ENCODE measurements at regions not wholly inside any gene's neighbourhood (a gene's known extent, or its start where the extent isn't known, plus 50 kb on each side); places are given as distances from the start of the nearest gene placed in this dataset.

GRCh38 chr21:24127651-24128050, 1479.6 kb downstream of the MRPL39 start:
- Histone ChIP-seq H3K9me3 (ENCODE audit: insufficient read depth, low read depth, low read length) (no peaks in the 10 kb centered on the region), H2BK5ac (ENCODE audit: low read depth, low read length, poor library complexity) (no peak overlapping the region), H3K4me2 (ENCODE audit: low read length) (no peak overlapping the region), H3K4me3 (ENCODE audit: low read depth, low read length) (no peak overlapping the region), H2BK12ac (ENCODE audit: low read length) (no peak overlapping the region), H3K79me1 (ENCODE audit: low read length) (no peaks in the 10 kb centered on the region), H3K14ac (ENCODE audit: low read length) (no peak overlapping the region), H3K36me3 (ENCODE audit: control insufficient read depth in 1 of 2, insufficient read depth in 2 of 2, low read length in 2 of 2) (no peaks in the 10 kb centered on the region), H2AK5ac (ENCODE audit: low read length) (no peak overlapping the region), H3K18ac (ENCODE audit: low read length) (no peak overlapping the region), H2AFZ (ENCODE audit: insufficient read depth, low read length, poor library complexity) (no peak overlapping the region), H2BK120ac (ENCODE audit: insufficient read depth, low read length, poor library complexity) (no peak overlapping the region), H4K12ac (ENCODE audit: low read depth, low read length) (no peak overlapping the region), H3K79me2 (ENCODE audit: control insufficient read depth, insufficient read depth, low read length, poor library complexity) (no peaks in the 10 kb centered on the region), H4K8ac (ENCODE audit: low read depth, low read length) (no peak overlapping the region), H4K91ac (ENCODE audit: low read depth, low read length) (no peak overlapping the region), H3K27me3 (ENCODE audit: insufficient read depth, low read length) (no peaks in the 10 kb centered on the region), H3K27ac (ENCODE audit: low read depth, low read length) (no peak overlapping the region), H3K4ac (ENCODE audit: low read depth, low read length) (no peak overlapping the region), H3K9ac (ENCODE audit: low read length) (no peak overlapping the region), H3K4me1 (ENCODE audit: control insufficient read depth in 1 of 2, insufficient read depth in 2 of 2, low read length in 2 of 2) (no peaks in the 10 kb centered on the region), H3K23ac (ENCODE audit: low read length) (no peak overlapping the region)
- no CpG with 5 or more reads among the region's 1 CpG for WGBS (ENCODE audit: extremely low coverage, insufficient coverage, insufficient read length)
- no peak for DNase-seq

DNA sequence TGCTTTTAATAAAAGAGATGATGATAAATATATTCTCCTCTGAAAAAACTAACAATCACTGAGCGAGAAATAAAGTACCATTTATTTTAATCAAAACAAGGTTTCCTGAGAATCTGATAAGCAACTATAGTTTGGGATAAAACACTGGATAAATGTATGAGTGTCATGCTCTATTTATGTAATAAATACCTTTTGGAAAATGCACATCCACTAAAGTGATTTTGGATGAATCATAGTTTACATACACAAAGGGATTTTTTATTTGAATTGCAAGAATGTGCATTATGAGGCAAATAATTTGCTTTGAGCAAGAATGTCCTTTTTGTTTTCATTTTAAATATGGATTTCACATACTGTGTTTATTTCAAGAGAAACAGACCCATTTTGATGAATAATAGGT, 1483.5 kb downstream of the MRPL39 start:
- WGBS (ENCODE audit: extremely low coverage, insufficient coverage, insufficient read length), result no CpG with 5 or more reads among the region's 1 CpG
- Histone ChIP-seq H2AK5ac (ENCODE audit: low read length) (no peak overlapping the region), H2AFZ (ENCODE audit: insufficient read depth, low read length, poor library complexity) (no peak overlapping the region), H3K9me3 (ENCODE audit: insufficient read depth, low read depth, low read length) (no peaks in the 10 kb centered on the region), H3K23ac (ENCODE audit: low read length) (no peak overlapping the region), H3K36me3 (ENCODE audit: control insufficient read depth in 1 of 2, insufficient read depth in 2 of 2, low read length in 2 of 2) (no peaks in the 10 kb centered on the region), H2BK5ac (ENCODE audit: low read depth, low read length, poor library complexity) (no peak overlapping the region), H3K79me1 (ENCODE audit: low read length) (no peaks in the 10 kb centered on the region), H2BK120ac (ENCODE audit: insufficient read depth, low read length, poor library complexity) (no peak overlapping the region), H3K79me2 (ENCODE audit: control insufficient read depth, insufficient read depth, low read length, poor library complexity) (no peaks in the 10 kb centered on the region), H3K27ac (ENCODE audit: low read depth, low read length) (no peak overlapping the region), H3K4me2 (ENCODE audit: low read length) (no peak overlapping the region), H4K12ac (ENCODE audit: low read depth, low read length) (no peak overlapping the region), H3K14ac (ENCODE audit: low read length) (no peak overlapping the region), H4K8ac (ENCODE audit: low read depth, low read length) (no peak overlapping the region), H3K27me3 (ENCODE audit: insufficient read depth, low read length) (no peaks in the 10 kb centered on the region), H3K4me3 (ENCODE audit: low read depth, low read length) (no peak overlapping the region), H4K91ac (ENCODE audit: low read depth, low read length) (no peak overlapping the region), H3K4me1 (ENCODE audit: control insufficient read depth in 1 of 2, insufficient read depth in 2 of 2, low read length in 2 of 2) (no peaks in the 10 kb centered on the region), H2BK12ac (ENCODE audit: low read length) (no peak overlapping the region), H3K18ac (ENCODE audit: low read length) (no peak overlapping the region), H3K9ac (ENCODE audit: low read length) (no peak overlapping the region), H3K4ac (ENCODE audit: low read depth, low read length) (no peak overlapping the region)
- no peak for DNase-seq

GRCh38 chr21:24118738-24119459, 1488.4 kb downstream of the MRPL39 start:
- H4K91ac ChIP-seq (ENCODE audit: low read depth, low read length), result no peak overlapping the region
- no peak overlapping the region for H3K9ac ChIP-seq (ENCODE audit: low read length)
- H3K4me3 ChIP-seq (ENCODE audit: low read depth, low read length), result no peak overlapping the region
- no peak overlapping the region for H3K14ac ChIP-seq (ENCODE audit: low read length)
- H4K12ac ChIP-seq (ENCODE audit: low read depth, low read length), result no peak overlapping the region
- H2BK12ac ChIP-seq (ENCODE audit: low read length), result no peak overlapping the region
- H3K79me1 ChIP-seq (ENCODE audit: low read length), result no peaks in the 10 kb centered on the region
- no peak for DNase-seq
- no peak overlapping the region for H2AK5ac ChIP-seq (ENCODE audit: low read length)
- H3K18ac ChIP-seq (ENCODE audit: low read length), result no peak overlapping the region
- no peaks in the 10 kb centered on the region for H3K9me3 ChIP-seq (ENCODE audit: insufficient read depth, low read depth, low read length)
- H2AFZ ChIP-seq (ENCODE audit: insufficient read depth, low read length, poor library complexity), result no peak overlapping the region
- H2BK120ac ChIP-seq (ENCODE audit: insufficient read depth, low read length, poor library complexity), result no peak overlapping the region
- H3K36me3 ChIP-seq (ENCODE audit: control insufficient read depth in 1 of 2, insufficient read depth in 2 of 2, low read length in 2 of 2), result no peaks in the 10 kb centered on the region
- H3K4ac ChIP-seq (ENCODE audit: low read depth, low read length), result no peak overlapping the region
- no peak overlapping the region for H3K23ac ChIP-seq (ENCODE audit: low read length)
- no CpG with 5 or more reads among the region's 5 CpGs for WGBS (ENCODE audit: extremely low coverage, insufficient coverage, insufficient read length)
- H3K27ac ChIP-seq (ENCODE audit: low read depth, low read length), result no peak overlapping the region
- no peaks in the 10 kb centered on the region for H3K27me3 ChIP-seq (ENCODE audit: insufficient read depth, low read length)
- no peak overlapping the region for H2BK5ac ChIP-seq (ENCODE audit: low read depth, low read length, poor library complexity)
- no peak overlapping the region for H4K8ac ChIP-seq (ENCODE audit: low read depth, low read length)
- no peak overlapping the region for H3K4me2 ChIP-seq (ENCODE audit: low read length)
- H3K79me2 ChIP-seq (ENCODE audit: control insufficient read depth, insufficient read depth, low read length, poor library complexity), result no peaks in the 10 kb centered on the region
- no peaks in the 10 kb centered on the region for H3K4me1 ChIP-seq (ENCODE audit: control insufficient read depth in 1 of 2, insufficient read depth in 2 of 2, low read length in 2 of 2)

DNA sequence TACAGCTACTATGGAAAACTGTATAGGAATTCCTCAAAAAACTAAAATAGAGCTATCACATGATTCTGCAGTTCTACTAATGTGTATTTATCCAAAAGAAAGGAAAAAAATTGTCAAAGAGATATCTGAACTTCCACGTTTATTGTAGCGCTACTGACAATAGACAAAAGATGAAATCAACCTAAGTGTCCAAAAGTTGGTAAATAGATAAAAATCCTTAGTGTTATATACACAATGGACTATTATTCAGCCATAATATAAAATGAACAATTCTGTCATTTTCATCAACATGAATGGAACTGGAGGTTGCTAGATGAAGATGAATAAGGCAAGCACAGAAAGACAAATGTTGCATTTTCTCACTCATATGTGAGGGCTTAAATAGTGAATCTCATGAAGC, 1492.1 kb downstream of the MRPL39 start:
- no peak for DNase-seq
- Histone ChIP-seq H2BK5ac (ENCODE audit: low read depth, low read length, poor library complexity) (no peak overlapping the region), H4K8ac (ENCODE audit: low read depth, low read length) (no peak overlapping the region), H3K14ac (ENCODE audit: low read length) (no peak overlapping the region), H3K23ac (ENCODE audit: low read length) (no peak overlapping the region), H3K4me3 (ENCODE audit: low read depth, low read length) (no peak overlapping the region), H3K18ac (ENCODE audit: low read length) (no peak overlapping the region), H3K79me2 (ENCODE audit: control insufficient read depth, insufficient read depth, low read length, poor library complexity) (no peaks in the 10 kb centered on the region), H4K91ac (ENCODE audit: low read depth, low read length) (no peak overlapping the region), H3K9me3 (ENCODE audit: insufficient read depth, low read depth, low read length) (no peaks in the 10 kb centered on the region), H2AFZ (ENCODE audit: insufficient read depth, low read length, poor library complexity) (no peak overlapping the region), H3K79me1 (ENCODE audit: low read length) (no peaks in the 10 kb centered on the region), H3K36me3 (ENCODE audit: control insufficient read depth in 1 of 2, insufficient read depth in 2 of 2, low read length in 2 of 2) (no peaks in the 10 kb centered on the region), H3K4me2 (ENCODE audit: low read length) (no peak overlapping the region), H3K4me1 (ENCODE audit: control insufficient read depth in 1 of 2, insufficient read depth in 2 of 2, low read length in 2 of 2) (no peaks in the 10 kb centered on the region), H2BK12ac (ENCODE audit: low read length) (no peak overlapping the region), H3K27ac (ENCODE audit: low read depth, low read length) (no peak overlapping the region), H2BK120ac (ENCODE audit: insufficient read depth, low read length, poor library complexity) (no peak overlapping the region), H3K4ac (ENCODE audit: low read depth, low read length) (no peak overlapping the region), H2AK5ac (ENCODE audit: low read length) (no peak overlapping the region), H3K27me3 (ENCODE audit: insufficient read depth, low read length) (no peaks in the 10 kb centered on the region), H3K9ac (ENCODE audit: low read length) (no peak overlapping the region), H4K12ac (ENCODE audit: low read depth, low read length) (no peak overlapping the region)
- no CpG with 5 or more reads among the region's 2 CpGs for WGBS (ENCODE audit: extremely low coverage, insufficient coverage, insufficient read length)
